HCEC 1CT (cell line): ENCODE measurements at regions not wholly inside any gene's neighbourhood (a gene's known extent, or its start where the extent isn't known, plus 50 kb on each side); places are given as distances from the start of the nearest gene placed in this dataset.

Experiments used
- DNase-seq: peaks from one replicate; pipeline ENCODE4 v3.0.0-alpha.2; 2017

DNA sequence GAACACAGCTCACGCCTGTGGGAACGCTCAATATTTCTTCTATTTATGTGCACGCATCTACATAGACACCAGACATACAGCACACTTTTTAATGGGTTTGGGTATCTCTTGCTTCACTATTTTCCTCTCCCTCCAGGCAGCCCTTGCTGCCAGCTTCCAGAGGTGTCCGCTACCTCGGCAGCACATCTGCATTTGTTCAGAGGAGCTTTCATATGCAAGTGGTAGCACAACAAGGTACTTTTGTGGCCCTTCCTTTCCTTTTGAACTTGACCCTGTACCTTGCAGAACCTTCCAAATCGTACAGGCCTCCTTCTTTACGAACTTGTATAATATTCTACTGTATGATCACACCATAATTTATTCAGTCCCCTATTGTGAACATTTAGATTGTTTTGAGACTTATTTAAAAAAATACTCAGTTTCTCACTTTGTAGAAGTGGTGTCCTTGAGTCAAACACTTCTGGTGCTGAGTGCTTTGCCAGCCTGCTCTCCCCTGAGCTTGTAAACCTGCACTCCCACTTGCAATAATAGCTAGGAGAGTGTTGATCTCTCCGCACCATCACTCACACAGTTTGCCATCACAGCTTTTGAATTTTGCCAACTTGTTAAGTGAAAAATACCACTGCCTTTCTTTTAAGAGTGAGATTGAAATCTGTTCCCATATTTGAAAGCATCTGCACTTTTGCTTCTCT, 106.0 kb upstream of the ZNF32 start:
- no peak for DNase-seq

DNA sequence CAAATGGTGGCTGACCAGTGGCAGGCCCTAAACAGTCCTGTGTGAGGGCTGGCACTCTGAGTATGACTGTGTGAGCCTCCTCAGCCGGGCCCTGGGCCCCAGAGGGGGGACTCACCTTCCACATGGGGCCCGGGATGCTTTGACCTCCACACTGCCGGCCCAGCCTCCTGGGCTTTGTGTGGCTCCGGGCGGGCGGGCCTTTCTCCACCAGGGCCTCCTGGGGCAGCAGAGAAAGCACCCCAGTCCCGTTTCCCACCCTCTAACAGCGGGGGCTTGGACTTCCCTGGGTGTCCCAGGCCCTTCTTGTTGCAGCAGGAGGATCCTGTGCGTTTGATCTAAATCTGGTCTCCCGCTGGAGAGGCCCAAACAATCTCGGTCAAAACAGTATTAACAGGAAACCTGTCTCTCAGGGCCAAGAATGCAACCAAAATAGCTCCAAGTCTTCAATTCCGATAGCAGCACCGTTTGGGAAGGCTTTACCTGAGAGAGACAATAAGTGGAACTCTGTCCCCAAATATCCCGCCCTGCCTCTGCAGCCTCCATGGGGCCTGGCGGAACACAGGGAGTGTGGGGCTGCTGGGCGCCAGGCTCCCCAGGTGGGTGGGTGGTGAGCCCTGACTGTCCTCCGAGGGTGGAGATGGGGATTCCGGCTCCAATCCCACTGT, 104.8 kb upstream of the ZNF32 start:
- no peak for DNase-seq

- DNase-seq: no peak
Observed at GRCh38 chr10:43752682-43753081, 104.0 kb upstream of the ZNF32 start.

- no peak for DNase-seq
Observed at GRCh38 chr10:43751646-43752045, 103.0 kb upstream of the ZNF32 start.

GRCh38 chr10:43749940-43750552, 101.4 kb upstream of the ZNF32 start:
- no peak for DNase-seq

- DNase-seq: no peak
Observed at GRCh38 chr10:43749145-43749576, 100.5 kb upstream of the ZNF32 start.

- DNase-seq: no peak
Observed at GRCh38 chr10:43748560-43748959, 99.9 kb upstream of the ZNF32 start.

GRCh38 chr10:43746906-43747305, 98.2 kb upstream of the ZNF32 start:
- DNase-seq: no peak

DNA sequence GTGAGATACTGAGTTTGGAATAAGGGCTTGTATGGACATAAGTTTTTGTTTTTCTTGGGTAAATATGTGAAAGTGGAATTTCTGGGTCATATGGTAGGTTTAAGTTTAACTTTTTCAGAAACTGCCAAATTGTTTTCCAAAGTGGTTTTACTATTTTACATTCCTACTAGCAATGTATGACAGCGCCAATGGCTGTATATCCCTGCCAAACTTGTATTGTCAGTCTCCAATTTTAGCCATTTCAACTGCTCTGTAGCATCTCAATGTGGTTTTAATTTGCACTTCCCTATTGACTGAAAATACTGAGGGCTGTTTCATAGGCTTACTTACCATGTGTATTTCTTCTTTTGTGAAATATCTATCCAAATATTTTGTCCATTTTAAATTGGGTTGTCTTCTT, 90.5 kb upstream of the ZNF32 start:
- DNase-seq: no peak

GRCh38 chr10:43737003-43737402, 88.3 kb upstream of the ZNF32 start:
- DNase-seq: no peak

DNA sequence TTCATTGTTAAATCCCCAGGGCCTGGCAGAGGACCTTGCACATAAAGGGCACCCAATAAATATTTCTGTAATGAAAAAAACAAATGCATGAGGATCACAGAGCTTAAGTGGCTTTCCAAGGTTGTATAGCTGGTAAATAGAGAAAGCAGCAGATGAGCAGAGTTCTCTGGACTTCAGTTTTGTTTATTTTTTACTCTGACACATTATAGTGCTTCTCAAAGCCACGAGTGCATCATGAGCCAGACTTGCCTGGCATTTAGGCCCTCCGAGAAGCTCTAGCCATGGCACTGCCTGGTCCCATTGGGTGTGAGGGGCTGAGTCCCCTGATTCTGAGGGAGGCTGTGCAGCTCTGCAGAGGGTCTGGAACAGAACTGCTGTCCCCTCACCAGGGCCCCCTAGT, 87.2 kb upstream of the ZNF32 start:
- no peak for DNase-seq

- DNase-seq: no peak
Observed at GRCh38 chr10:43734716-43735115, 86.0 kb upstream of the ZNF32 start.

DNA sequence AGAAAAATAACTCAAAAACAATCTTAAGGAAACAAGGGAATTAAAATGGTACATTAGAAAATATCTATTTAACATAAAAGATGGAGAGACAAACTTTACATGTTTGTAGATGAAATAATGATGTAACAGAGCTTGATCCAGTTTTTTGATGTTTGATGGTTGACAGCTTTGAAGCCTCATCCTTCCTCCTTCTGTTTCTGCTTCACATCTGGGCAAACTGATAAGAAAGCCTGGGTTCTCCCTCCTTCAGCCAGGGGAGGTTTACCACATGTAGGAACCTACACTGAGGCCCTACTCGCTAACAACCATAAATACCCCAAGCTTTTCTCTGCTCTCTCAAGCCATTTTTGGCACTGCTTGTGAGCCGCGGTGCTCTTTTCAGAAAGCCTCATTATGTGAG, 82.8 kb upstream of the ZNF32 start:
- no peak for DNase-seq

DNA sequence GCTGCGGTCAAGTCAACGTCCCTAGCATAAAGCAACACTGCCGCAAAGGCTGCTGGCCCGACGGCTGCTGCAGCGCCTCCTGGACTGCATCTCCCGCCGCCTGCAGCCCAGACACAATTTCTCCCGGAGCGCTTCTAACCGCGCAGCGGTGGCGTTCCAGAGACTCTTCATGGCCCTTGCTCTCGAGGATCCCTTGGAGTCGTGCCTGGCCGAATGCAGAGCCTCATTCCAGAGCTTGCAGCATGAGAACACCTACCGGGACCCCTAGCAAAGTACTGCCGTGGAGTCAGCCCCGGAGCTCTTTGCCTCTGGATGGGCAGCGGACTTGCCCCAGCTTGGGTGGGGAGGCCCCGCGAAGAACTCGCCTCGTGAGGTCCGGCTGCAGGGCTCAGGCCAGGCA, 79.7 kb upstream of the ZNF32 start:
- DNase-seq: no peak

DNA sequence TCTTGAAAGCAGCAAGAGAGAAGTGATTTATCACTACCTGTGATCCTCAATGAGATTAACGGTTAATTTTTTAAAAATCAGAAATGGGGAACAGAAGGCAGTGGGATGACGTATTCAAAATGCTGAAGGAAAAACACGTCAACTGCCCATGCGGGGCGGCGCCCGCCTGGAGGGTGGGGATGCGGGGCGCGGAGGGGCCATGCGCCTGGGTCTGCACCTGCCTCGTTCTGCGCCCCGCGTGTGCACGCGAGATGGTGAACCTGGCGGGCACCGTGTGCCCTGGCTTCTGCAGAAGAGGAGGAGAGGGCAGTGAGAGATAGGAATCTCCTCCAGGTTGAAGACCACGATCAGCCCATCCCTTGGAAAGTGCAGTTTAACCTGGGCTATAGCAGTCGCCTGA, 79.3 kb upstream of the ZNF32 start:
- no peak for DNase-seq

- no peak for DNase-seq
Observed at GRCh38 chr10:43715334-43715733, 66.7 kb upstream of the ZNF32 start.

- DNase-seq: no peak
Observed at GRCh38 chr10:43712821-43713584, 64.3 kb upstream of the ZNF32 start.

- no peak for DNase-seq
Observed at GRCh38 chr10:43710772-43711471, 62.2 kb upstream of the ZNF32 start.

- DNase-seq: no peak
Observed at GRCh38 chr10:43708262-43708661, 59.6 kb upstream of the ZNF32 start.

GRCh38 chr10:43707770-43708169, 59.1 kb upstream of the ZNF32 start:
- DNase-seq: no peak

DNA sequence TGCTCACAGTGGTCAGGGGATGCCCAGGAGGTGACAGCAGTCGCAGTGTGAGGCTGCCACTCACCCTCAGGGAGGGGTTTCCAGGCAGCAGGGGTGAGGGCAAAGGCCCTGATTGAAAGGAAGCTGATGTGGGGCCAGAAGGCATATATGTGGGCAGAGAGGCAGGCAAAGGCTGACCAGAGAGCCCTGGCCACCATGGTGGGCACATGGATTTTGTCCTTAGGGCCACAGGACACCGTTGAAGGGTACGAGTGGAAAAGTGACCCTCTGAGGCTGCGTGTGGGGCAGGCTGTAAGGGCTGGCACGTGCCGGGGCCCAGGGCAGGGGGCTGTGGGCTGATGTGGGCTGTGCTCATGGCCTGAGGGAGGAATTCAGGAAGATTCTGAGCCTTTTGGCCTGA, 57.5 kb upstream of the ZNF32 start:
- no peak for DNase-seq

- DNase-seq: no peak
Observed at GRCh38 chr10:43703286-43703685, 54.6 kb upstream of the ZNF32 start.

DNA sequence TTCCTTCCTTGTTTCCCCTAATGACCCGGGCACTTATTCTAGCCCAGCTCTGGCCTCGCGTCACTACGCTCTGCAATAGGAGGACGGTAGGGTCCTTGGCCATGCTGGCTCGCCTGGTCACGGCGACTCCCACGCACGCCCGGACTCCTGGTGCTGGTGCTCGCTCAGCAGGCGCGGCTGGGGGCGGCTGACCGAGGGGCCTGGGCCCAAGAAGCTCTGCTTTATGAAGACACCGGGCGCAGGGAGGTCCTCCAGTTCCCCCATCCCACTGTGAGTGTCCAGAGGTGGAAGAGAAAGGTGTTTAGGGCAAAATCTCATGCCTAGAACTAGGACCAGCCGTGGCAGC, 54.2 kb upstream of the ZNF32 start:
- DNase-seq: no peak
